ENCODE measurements at regions not wholly inside any gene's neighbourhood (a gene's known extent, or its start where the extent isn't known, plus 50 kb on each side); places are given as distances from the start of the nearest gene placed in this dataset.

DNA sequence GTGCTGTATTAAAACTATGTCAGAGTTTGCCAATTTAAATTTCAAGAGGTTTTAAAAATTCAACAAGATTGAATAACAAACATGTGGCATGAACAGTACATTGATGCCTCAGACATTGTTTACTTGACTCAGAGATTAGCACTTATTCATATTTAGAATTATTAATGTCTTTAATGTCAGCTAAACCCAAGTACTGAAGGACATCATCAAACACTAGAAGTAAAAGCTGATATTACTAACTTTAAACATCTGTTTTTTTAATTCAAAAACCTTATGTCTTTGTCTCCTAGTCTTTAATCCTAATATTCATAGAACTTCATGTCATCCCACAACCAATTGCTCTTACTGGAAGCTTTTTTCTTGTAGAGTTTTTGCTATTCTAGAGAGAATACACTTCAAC lies 406.2 kb upstream of the PCDH7 start:
- TF ChIP-seq, protein P1, sequence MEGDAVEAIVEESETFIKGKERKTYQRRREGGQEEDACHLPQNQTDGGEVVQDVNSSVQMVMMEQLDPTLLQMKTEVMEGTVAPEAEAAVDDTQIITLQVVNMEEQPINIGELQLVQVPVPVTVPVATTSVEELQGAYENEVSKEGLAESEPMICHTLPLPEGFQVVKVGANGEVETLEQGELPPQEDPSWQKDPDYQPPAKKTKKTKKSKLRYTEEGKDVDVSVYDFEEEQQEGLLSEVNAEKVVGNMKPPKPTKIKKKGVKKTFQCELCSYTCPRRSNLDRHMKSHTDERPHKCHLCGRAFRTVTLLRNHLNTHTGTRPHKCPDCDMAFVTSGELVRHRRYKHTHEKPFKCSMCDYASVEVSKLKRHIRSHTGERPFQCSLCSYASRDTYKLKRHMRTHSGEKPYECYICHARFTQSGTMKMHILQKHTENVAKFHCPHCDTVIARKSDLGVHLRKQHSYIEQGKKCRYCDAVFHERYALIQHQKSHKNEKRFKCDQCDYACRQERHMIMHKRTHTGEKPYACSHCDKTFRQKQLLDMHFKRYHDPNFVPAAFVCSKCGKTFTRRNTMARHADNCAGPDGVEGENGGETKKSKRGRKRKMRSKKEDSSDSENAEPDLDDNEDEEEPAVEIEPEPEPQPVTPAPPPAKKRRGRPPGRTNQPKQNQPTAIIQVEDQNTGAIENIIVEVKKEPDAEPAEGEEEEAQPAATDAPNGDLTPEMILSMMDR (IDR thresholded peaks at IDR 0.05; ENCODE audit: low read depth, low read length): no peak
- TF ChIP-seq POLR2A (IDR thresholded peaks at IDR 0.05; ENCODE audit: extremely low read depth, insufficient read length) (no peak), MYC (IDR thresholded peaks at IDR 0.05; ENCODE audit: low read depth, low read length) (no peak)
